ENCODE measurements at regions not wholly inside any gene's neighbourhood (a gene's known extent, or its start where the extent isn't known, plus 50 kb on each side); places are given as distances from the start of the nearest gene placed in this dataset.

- no peak for TF ChIP-seq CTCF (IDR thresholded peaks at IDR 0.05; ENCODE audit: insufficient read depth, low read depth, low read length)
- TF ChIP-seq EZH2 (IDR thresholded peaks at IDR 0.05; ENCODE audit: insufficient read depth, low read length) = no peak
Measured at GRCh38 chr6:118751072-118751471, 99.7 kb upstream of the CEP85L start.
